Erythroblast (primary cell): ENCODE measurements at regions not wholly inside any gene's neighbourhood (a gene's known extent, or its start where the extent isn't known, plus 50 kb on each side); places are given as distances from the start of the nearest gene placed in this dataset.

Experiments
- DNase-seq, 2 experiments: peaks; one replicate each; lab custom pipeline; 2025; lab: John Stamatoyannopoulos, UW
- GATA1 ChIP-seq: IDR thresholded peaks from 2 replicates; pipeline ENCODE4 v1.6.1; 2011; ENCODE audit warnings: low read depth, mild to moderate bottlenecking, control low read depth, low read length, moderate library complexity
- POLR2A ChIP-seq: IDR thresholded peaks from 2 replicates; pipeline ENCODE4 v1.6.1; 2011; ENCODE audit warnings: mild to moderate bottlenecking, low read length

DNA sequence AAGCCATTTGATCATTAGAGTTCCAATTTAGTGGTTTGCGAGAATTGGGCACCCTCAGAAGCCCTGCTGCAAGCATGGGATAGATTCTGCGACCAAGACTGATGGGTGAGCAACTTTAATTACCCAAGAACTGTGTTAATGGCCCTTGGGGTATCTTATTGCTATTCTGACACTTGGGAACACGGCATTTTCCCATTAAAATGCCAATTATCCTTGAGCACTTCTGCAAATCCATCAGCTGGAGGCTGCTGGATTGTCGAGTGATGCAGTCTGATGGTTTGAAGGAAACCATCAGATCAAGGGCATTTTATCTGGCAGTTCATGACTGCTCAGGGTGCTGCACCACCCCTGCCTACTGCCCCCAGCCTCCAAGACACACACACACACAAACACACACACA is 183.6 kb upstream of the PROK2 start:
- TF ChIP-seq POLR2A = no peak
- no peak for TF ChIP-seq GATA1
- DNase-seq = no peak

DNA sequence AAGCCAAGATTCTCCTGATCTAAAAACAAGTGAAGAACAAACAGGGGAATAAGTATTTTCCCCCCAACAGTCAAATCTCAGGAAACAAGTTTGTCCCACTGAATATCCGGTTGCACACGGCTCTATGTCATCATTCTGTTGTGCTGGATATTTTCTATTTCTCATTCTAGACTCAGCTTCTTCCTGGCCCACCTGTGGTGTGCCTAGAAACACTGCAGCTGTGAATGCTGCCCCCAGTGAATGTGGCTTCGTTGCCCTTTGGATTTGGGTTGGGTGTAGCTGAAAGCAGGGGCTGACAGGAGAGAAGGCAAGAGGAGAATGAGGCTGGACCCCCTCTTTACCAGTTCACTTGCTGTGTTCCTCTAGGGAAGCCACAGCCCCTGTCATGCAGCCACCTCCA is 181.2 kb upstream of the PROK2 start:
- DNase-seq = no peak
- TF ChIP-seq POLR2A (no peak), GATA1 (no peak)

DNA sequence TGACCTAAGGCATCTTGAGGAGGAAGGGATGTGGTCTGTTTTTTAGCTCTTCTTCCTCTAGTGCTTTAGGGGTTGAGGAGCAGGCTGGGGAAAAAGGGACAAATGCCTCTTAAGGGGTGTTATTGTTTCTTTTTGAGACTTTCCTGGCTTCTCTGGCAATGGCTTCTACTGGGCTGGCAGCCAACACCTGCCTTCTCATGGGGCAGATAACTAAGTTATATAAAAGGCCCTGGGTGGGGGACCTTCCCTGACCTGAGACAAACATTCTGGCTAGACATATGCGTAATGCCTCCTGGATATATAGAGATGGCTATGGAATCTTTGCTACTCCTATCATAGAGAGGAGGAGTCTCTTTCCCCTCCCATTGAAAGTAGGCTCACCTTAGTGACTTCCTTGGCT is 179.2 kb upstream of the PROK2 start:
- peak in 1 of 2 experiments; percentile 16 for DNase-seq
- TF ChIP-seq GATA1 (no peak), POLR2A (no peak)

DNA sequence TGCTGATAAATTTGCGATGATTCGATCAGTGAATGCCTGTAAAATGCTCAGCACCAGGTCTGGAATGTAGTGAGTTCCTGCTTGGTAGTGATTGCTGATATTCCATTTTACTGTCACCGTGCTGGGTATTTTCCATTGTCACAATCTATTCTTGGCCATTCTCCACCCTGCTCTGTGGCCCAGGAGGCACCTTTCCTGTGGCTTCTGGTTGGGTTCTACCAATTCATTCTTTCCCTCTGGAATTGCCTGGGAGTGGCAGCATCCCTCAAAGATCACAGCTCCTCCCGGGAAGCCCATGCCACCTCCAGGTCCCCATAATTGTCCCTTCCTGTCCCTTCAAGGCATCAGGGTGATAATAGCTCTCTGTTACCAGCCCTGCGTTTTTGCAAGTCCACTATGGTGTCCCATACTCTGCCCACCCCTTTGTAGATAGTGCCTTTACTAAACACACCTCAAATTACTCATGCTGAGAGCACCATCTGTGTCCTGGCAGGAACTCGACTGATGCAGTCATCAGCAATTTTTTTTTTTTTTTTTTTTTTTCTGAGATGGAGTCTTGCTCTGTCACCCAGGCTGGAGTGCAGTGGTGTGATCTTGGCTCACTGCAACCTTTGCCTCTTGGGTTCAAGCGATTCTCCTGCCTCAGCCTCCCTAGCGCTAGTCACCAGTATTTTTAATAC is 177.8 kb upstream of the PROK2 start:
- no peak for TF ChIP-seq POLR2A
- no peak for TF ChIP-seq GATA1
- DNase-seq = peak in 1 of 2 experiments; percentile 63

DNA sequence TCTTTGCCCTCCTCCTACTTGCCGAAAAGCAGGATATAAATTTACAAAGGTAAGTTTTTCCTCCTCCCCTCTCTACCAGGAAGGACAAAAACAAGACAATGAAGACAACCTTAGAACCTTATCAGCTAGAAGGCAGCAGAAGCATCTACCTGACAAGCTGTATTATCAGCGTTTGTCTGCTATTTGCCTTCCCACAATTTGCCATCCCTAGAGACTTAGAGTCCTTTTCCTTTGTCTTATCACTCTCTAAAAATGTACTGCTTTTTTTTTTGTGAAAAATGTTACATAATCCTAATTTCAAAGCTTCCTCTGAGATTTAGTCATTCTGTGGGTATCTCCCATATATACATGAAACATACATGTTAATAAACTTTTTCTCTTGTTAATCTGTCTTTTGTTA is 176.9 kb upstream of the PROK2 start:
- no peak for DNase-seq
- TF ChIP-seq GATA1 = no peak
- TF ChIP-seq POLR2A = no peak

DNA sequence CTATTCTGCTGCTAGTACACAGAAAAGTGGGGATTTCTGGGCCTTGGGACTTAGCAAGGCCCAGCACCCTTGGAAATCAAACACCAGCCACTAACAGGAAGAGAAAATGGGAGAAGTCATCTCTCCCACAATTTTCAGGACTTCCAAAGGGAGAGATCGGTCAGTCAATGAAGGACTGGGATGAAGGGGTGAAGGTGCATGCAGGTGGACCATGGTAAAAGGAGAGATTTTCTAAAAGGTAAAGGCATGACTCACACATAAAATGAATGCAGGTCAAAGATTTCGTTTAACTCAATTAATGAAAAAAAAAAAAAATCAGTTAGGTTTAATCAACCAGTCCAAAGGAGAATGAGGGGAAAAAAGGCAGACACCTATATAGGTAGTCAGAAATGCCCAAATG is 176.4 kb upstream of the PROK2 start:
- no peak for DNase-seq
- TF ChIP-seq POLR2A = no peak
- TF ChIP-seq GATA1 = no peak

DNA sequence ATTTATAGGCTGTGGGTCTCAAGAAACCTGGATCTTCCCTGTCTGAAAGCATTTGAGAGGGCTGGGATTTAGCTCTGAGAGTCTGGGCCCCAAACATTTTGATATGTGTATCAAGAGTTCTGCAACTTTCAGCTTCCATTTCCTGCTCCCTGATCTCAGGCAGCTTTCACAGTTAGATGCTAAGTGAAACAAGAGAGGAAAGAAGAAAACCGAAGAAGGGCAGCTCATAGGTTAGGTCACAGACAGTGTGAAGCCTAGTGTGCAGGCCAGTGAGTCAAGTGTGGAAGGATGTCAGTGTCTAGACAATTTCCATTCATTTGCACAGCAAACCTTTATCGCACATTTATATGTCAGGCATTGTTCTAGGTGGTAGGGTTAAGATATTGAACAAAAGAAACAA is 173.6 kb upstream of the PROK2 start:
- no peak for TF ChIP-seq GATA1
- no peak for TF ChIP-seq POLR2A
- DNase-seq = no peak

- DNase-seq = peak in 1 of 2 experiments; percentile 12
- TF ChIP-seq GATA1 (no peak), POLR2A (no peak)
Measured at GRCh38 chr3:71956716-71957115, 171.8 kb upstream of the PROK2 start.

DNA sequence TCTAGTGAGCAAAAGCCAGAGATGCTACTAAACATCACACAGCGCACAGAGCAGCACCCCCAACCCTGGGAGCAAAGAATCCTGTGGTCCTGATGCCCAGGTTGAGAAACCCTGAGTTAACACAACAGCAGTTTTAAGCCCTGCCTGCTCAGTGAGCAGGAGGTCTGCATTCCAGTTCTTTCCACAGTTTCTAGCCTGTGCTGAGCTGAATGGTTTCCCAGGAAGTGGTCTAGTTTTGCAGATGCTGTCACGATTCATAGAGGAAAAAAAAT is 171.1 kb upstream of the PROK2 start:
- DNase-seq = no peak
- TF ChIP-seq POLR2A (no peak), GATA1 (no peak)

- TF ChIP-seq POLR2A (no peak), GATA1 (no peak)
- DNase-seq = peak; percentile 53 to 79
Measured at GRCh38 chr3:71955240-71956068, 170.5 kb upstream of the PROK2 start.

DNA sequence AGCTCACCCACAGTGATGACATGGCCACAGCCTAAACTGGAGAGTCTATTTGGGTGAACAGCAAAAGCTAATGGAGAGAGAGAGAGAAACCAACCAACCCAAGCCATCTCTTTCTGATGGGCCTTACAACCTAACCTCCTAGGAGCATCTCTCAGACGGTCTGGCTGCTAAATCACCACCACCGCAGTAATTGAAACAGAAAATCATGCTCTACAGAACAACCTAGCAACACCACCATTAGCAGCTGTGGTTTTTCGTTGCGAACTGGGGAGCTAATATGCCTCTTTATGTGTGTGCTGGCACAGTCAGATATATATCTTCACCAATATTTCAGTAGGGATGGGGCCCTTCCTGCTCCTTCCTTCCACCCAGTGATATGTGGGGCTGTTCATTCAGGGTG is 166.9 kb upstream of the PROK2 start:
- DNase-seq = no peak
- no peak for TF ChIP-seq POLR2A
- no peak for TF ChIP-seq GATA1

DNA sequence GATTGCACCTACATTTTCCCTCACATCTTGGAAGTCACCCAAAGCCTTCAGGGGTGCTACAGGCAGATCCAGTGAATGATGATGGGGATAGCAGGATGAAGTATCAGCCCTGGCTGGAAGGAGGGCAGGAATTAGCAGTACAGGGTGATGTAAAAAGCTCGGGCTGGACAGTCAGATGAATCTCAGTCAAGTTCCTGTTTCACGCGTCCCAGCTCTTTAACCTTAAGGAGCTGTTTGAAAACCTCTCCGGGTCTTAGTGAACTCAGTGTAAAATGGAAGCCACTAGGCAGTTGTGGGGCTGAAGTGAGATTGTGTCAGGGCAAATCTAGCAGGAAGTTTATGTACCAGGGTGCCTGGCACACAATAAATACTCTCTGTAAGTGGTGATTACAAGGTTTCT is 166.4 kb upstream of the PROK2 start:
- DNase-seq = no peak
- no peak for TF ChIP-seq GATA1
- no peak for TF ChIP-seq POLR2A

DNA sequence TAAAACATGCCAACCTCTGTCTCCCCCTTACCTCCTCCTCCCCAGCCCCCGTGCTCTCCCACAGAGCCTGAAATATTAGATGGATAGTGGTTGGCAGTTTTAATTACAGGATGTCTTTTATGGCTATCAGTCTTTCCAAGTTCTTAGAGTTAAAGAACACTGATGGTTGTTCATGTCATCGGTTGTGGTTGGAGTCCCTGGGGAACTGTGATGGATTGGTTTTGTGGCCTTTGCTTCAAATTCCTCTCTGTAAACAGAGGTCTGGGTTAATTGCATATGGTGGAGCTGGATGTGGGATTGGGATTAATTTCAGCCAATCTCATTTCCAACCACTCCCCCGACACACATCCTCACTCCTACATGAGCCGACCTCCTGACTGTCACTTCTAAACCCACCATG is 164.5 kb upstream of the PROK2 start:
- TF ChIP-seq GATA1 (no peak), POLR2A (no peak)
- no peak for DNase-seq

DNA sequence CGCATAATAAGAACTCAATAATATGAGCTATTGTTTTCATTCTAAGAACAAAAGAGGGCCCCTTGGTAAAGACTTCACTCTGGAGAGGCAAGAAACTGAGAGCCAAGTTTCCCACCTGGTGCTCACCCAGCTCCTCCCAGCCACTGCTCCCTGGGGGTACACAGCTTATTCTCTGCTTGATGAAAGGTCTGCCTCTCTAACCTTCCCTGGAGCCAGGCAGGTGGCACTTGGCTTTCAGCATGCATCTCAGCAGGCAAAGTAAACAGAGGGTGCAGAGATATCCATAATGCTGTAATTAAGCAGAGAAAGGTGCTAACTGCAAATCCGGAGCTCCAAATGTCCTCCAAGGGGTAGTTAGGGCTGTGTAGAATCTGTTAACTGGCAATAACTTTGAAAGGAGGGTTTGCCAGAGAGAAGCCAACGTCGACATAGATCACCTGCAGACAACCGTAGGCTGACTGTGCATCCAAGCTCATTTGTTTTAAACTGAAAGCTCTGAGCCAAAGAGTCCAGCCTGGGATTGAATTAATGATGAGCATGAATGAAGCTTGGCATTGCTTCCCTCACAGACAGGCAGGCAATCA is 159.6 kb upstream of the PROK2 start:
- no peak for TF ChIP-seq GATA1
- no peak for DNase-seq
